K562 (cell line): ENCODE measurements at regions not wholly inside any gene's neighbourhood (a gene's known extent, or its start where the extent isn't known, plus 50 kb on each side); places are given as distances from the start of the nearest gene placed in this dataset.

Experiments used
- EGR1 ChIP-seq: fragments of 450-650 bp; conservative IDR thresholded peaks from 2 replicates; pipeline ENCODE4 v1.6.1; 2017; ENCODE audit warnings: mild to moderate bottlenecking
- JUN ChIP-seq, 2 experiments: sonication (generic) in 1 of 2; formaldehyde crosslinking in 1 of 2; IDR thresholded peaks; 2 replicates each; pipeline versions ENCODE4 v1.6.1 to v1.8.0; 2012 to 2022; ENCODE audit warnings: borderline replicate concordance in 2 of 2, mild to moderate bottlenecking in 2 of 2, improper control_type of control experiment in 1 of 2, low read depth in 1 of 2, low read length in 1 of 2, missing genetic modification reagents in 1 of 2
- POLR2AphosphoS5 ChIP-seq: IDR thresholded peaks from 2 replicates; pipeline ENCODE4 v1.6.1; 2011; ENCODE audit warnings: mild to moderate bottlenecking, low read depth, low read length, moderate library complexity; ENCODE audit not compliant: control insufficient read depth, insufficient read depth
- RAD51 ChIP-seq: fragments of 450-650 bp; IDR thresholded peaks from 2 replicates; pipeline ENCODE4 v1.7.1; 2016; ENCODE audit warnings: low read depth, mild to moderate bottlenecking, borderline replicate concordance
- RCOR1 ChIP-seq, 2 experiments: IDR thresholded peaks; 2 replicates each; pipeline ENCODE4 v1.6.1; 2012; ENCODE audit warnings: low read depth in 2 of 2, low read length in 2 of 2, borderline replicate concordance in 1 of 2, improper control_type of control experiment in 1 of 2
- SMC3 ChIP-seq: conservative IDR thresholded peaks from 2 replicates; pipeline ENCODE4 v1.6.1; 2011; ENCODE audit warnings: low read depth, low read length, improper control_type of control experiment; ENCODE audit not compliant: insufficient read depth
- SPI1 ChIP-seq: IDR thresholded peaks from 2 replicates; pipeline ENCODE4 v1.6.1; 2011; ENCODE audit warnings: low read depth, low read length, control low read depth, borderline replicate concordance
- TGIF2 ChIP-seq: sonication (generic); formaldehyde crosslinking; IDR thresholded peaks from 2 replicates; pipeline ENCODE4 v1.8.1; 2022; ENCODE audit warnings: mild to moderate bottlenecking, missing genetic modification reagents, moderate library complexity
- ZNF707 ChIP-seq: fragments of 250-450 bp; sonication (Bioruptor Pico); conservative IDR thresholded peaks from 2 replicates; pipeline ENCODE4 v1.8.0; 2022; ENCODE audit warnings: inconsistent platforms, mild to moderate bottlenecking, moderate library complexity
- TF ChIP-seq, protein P1 (sequence below), 3 experiments: IDR thresholded peaks in 2 of 3; conservative IDR thresholded peaks in 1 of 3; 2 replicates each; pipeline ENCODE4 v1.5.1; 2011 to 2012; ENCODE audit warnings: low read length in 3 of 3, mild to moderate bottlenecking in 3 of 3, control low read depth in 2 of 3, improper control_type of control experiment in 1 of 3, inconsistent platforms in 1 of 3, low read depth in 1 of 3, mixed read lengths in 1 of 3, moderate library complexity in 1 of 3; ENCODE audit not compliant: insufficient read depth in 2 of 3

DNA sequence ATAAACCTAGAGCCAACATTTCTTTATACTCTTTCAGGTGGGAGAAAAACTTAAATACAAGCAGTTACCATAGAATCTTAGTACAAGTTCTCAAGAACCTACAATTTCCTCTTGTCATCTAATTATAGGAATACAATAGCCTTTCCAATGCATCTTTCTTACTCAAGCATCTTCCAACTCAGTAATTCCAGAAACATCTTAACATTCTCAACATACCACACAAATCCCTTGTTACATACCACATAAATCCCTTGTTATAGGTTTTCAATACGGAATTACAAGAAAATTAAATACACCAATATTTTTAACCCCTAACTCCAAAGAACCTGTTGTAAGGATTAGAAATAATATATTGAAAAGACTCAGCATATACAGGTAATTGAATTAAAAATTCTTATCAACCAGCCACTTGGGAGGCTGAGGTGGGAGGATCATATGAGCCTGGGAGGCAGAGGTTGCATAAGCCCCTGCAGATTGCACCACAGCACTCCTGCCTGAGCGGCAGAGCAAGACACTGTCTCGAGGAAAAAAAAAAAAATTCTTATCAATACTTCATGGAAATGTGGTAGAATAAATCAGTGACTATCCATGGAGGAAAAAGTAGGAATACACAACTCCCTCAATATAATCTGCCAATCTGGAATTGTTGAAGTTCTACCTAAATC is 127.5 kb upstream of the CCDC28A start:
- TF ChIP-seq RAD51 (no peak), POLR2AphosphoS5 (no peak), JUN (IDR thresholded peaks at IDR 0.05; ENCODE audit: borderline replicate concordance, low read depth, low read length) (no peak), JUN (CRISPR knock-in tag; IDR thresholded peaks at IDR 0.05; ENCODE audit: borderline replicate concordance) (no peak), EGR1 (no peak), SPI1 (no peak), SMC3 (no peak), ZNF707 (no peak), RCOR1 (IDR thresholded peaks at IDR 0.05; ENCODE audit: borderline replicate concordance in 1 of 2, low read depth in 2 of 2, low read length in 2 of 2) (no peak), TGIF2 (CRISPR knock-in tag) (no peak)
- TF ChIP-seq, protein P1, sequence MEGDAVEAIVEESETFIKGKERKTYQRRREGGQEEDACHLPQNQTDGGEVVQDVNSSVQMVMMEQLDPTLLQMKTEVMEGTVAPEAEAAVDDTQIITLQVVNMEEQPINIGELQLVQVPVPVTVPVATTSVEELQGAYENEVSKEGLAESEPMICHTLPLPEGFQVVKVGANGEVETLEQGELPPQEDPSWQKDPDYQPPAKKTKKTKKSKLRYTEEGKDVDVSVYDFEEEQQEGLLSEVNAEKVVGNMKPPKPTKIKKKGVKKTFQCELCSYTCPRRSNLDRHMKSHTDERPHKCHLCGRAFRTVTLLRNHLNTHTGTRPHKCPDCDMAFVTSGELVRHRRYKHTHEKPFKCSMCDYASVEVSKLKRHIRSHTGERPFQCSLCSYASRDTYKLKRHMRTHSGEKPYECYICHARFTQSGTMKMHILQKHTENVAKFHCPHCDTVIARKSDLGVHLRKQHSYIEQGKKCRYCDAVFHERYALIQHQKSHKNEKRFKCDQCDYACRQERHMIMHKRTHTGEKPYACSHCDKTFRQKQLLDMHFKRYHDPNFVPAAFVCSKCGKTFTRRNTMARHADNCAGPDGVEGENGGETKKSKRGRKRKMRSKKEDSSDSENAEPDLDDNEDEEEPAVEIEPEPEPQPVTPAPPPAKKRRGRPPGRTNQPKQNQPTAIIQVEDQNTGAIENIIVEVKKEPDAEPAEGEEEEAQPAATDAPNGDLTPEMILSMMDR (IDR thresholded peaks at IDR 0.05 in 2 of 3, conservative IDR thresholded peaks at IDR 0.05 in 1 of 3; ENCODE audit: insufficient read depth in 2 of 3, low read depth in 1 of 3, low read length in 3 of 3), result no peak
